HG03432 (cell line): ENCODE measurements at regions not wholly inside any gene's neighbourhood (a gene's known extent, or its start where the extent isn't known, plus 50 kb on each side); places are given as distances from the start of the nearest gene placed in this dataset.
"Not testable (repeated sequence)": the region's sequence is repeated elsewhere in the genome, so short reads cannot be mapped to it uniquely, and the experiment has no call there.

ENCODE experiments used
- ATAC-seq: cut with Tn5 transposase; IDR thresholded peaks from one replicate; pipeline ENCODE4 v1.9.1; 2021; ENCODE audit warnings: mild to moderate bottlenecking, moderate library complexity; ENCODE audit not compliant: unreplicated experiment

GRCh38 chr6:50457351-50457750 lies 256.0 kb upstream of the TFAP2D start:
- no peak for ATAC-seq

- ATAC-seq: no peak
Measured at GRCh38 chr6:50461696-50462095, 251.6 kb upstream of the TFAP2D start.

GRCh38 chr6:50463931-50464330 lies 249.4 kb upstream of the TFAP2D start:
- no peak for ATAC-seq

GRCh38 chr6:50467931-50468330 lies 245.4 kb upstream of the TFAP2D start:
- ATAC-seq: no peak

- no peak for ATAC-seq
Measured at GRCh38 chr6:50471041-50471440, 242.3 kb upstream of the TFAP2D start.

- ATAC-seq: no peak
Measured at GRCh38 chr6:50510361-50510760, 203.0 kb upstream of the TFAP2D start.

GRCh38 chr6:50520326-50521266 lies 192.7 kb upstream of the TFAP2D start:
- no peak for ATAC-seq

- no peak for ATAC-seq
Measured at GRCh38 chr6:50524341-50524740, 189.0 kb upstream of the TFAP2D start.

- ATAC-seq: no peak
Measured at GRCh38 chr6:50527985-50528384, 185.3 kb upstream of the TFAP2D start.

GRCh38 chr6:50539447-50539846 lies 173.9 kb upstream of the TFAP2D start:
- ATAC-seq: no peak

- ATAC-seq: no peak
Measured at GRCh38 chr6:50541941-50542340, 171.4 kb upstream of the TFAP2D start.

GRCh38 chr6:50543666-50544065 lies 169.7 kb upstream of the TFAP2D start:
- no peak for ATAC-seq

GRCh38 chr6:50549026-50549425 lies 164.3 kb upstream of the TFAP2D start:
- no peak for ATAC-seq

GRCh38 chr6:50549475-50549874 lies 163.9 kb upstream of the TFAP2D start:
- no peak for ATAC-seq

- ATAC-seq: no peak
Measured at GRCh38 chr6:50555982-50556381, 157.3 kb upstream of the TFAP2D start.

GRCh38 chr6:50565004-50565403 lies 148.3 kb upstream of the TFAP2D start:
- no peak for ATAC-seq

GRCh38 chr6:50571230-50571629 lies 142.1 kb upstream of the TFAP2D start:
- ATAC-seq: not testable (repeated sequence)

GRCh38 chr6:50585441-50586330 lies 127.6 kb upstream of the TFAP2D start:
- no peak for ATAC-seq

GRCh38 chr6:50586331-50586675 lies 127.0 kb upstream of the TFAP2D start:
- no peak for ATAC-seq

- ATAC-seq: no peak
Measured at GRCh38 chr6:50589751-50590470, 123.4 kb upstream of the TFAP2D start.

GRCh38 chr6:50591135-50591534 lies 122.2 kb upstream of the TFAP2D start:
- ATAC-seq: no peak
